ENCODE measurements at regions not wholly inside any gene's neighbourhood (a gene's known extent, or its start where the extent isn't known, plus 50 kb on each side); places are given as distances from the start of the nearest gene placed in this dataset.
"Not testable (repeated sequence)": the region's sequence is repeated elsewhere in the genome, so short reads cannot be mapped to it uniquely, and the experiment has no call there.

- no peak for DNase-seq
Observed at GRCh38 chr9:107584186-107584585, 94.6 kb upstream of the KLF4 start.

GRCh38 chr9:107577140-107577776 is 87.7 kb upstream of the KLF4 start:
- DNase-seq = no peak

GRCh38 chr9:107571148-107571547 is 81.6 kb upstream of the KLF4 start:
- DNase-seq = no peak

GRCh38 chr9:107569174-107569573 is 79.6 kb upstream of the KLF4 start:
- no peak for DNase-seq

- not testable (repeated sequence) for DNase-seq
Observed at GRCh38 chr9:107568406-107568805, 78.8 kb upstream of the KLF4 start.

GRCh38 chr9:107567462-107567861 is 77.9 kb upstream of the KLF4 start:
- no peak for DNase-seq

- peak; percentile 51 for DNase-seq
Observed at GRCh38 chr9:107566611-107567061, 77.1 kb upstream of the KLF4 start.

- no peak for DNase-seq
Observed at GRCh38 chr9:107562798-107563197, 73.2 kb upstream of the KLF4 start.

- no peak for DNase-seq
Observed at GRCh38 chr9:107559494-107560086, 70.0 kb upstream of the KLF4 start.

GRCh38 chr9:107557236-107557990 is 67.8 kb upstream of the KLF4 start:
- no peak for DNase-seq

- DNase-seq = no peak
Observed at GRCh38 chr9:107554636-107555035, 65.1 kb upstream of the KLF4 start.

GRCh38 chr9:107548298-107549142 is 59.0 kb upstream of the KLF4 start:
- peak; percentile 14 for DNase-seq

- no peak for DNase-seq
Observed at GRCh38 chr9:107547772-107548297, 58.3 kb upstream of the KLF4 start.

- no peak for DNase-seq
Observed at GRCh38 chr9:107547303-107547702, 57.7 kb upstream of the KLF4 start.

GRCh38 chr9:107546859-107547258 is 57.3 kb upstream of the KLF4 start:
- DNase-seq = no peak

GRCh38 chr9:107545036-107545435 is 55.5 kb upstream of the KLF4 start:
- no peak for DNase-seq

- DNase-seq = no peak
Observed at GRCh38 chr9:107542411-107543157, 53.0 kb upstream of the KLF4 start.

- DNase-seq = no peak
Observed at GRCh38 chr9:107541523-107541922, 52.0 kb upstream of the KLF4 start.

- peak; percentile 51 for DNase-seq
Observed at GRCh38 chr9:107540164-107540561, 50.6 kb upstream of the KLF4 start.

GRCh38 chr9:107539427-107540163 is 50.0 kb upstream of the KLF4 start:
- no peak for DNase-seq

Data from eye (tissue), 1 donor.